Ishikawa (cell line): ENCODE measurements at regions not wholly inside any gene's neighbourhood (a gene's known extent, or its start where the extent isn't known, plus 50 kb on each side); places are given as distances from the start of the nearest gene placed in this dataset.

Source experiments
- CEBPB ChIP-seq: IDR thresholded peaks from 2 replicates; pipeline ENCODE4 v1.6.1; 2012
- EGR1 ChIP-seq: IDR thresholded peaks from 2 replicates; pipeline ENCODE4 v1.6.1; 2012
- FOXM1 ChIP-seq: IDR thresholded peaks from 2 replicates; pipeline ENCODE4 v1.6.1; 2012; ENCODE audit warnings: low read depth, borderline replicate concordance
- NFIC ChIP-seq: IDR thresholded peaks from 2 replicates; pipeline ENCODE4 v1.6.1; 2012
- RAD21 ChIP-seq: IDR thresholded peaks from 2 replicates; pipeline ENCODE4 v1.6.1; 2012; ENCODE audit warnings: low read depth
- REST ChIP-seq: IDR thresholded peaks from 2 replicates; pipeline ENCODE4 v1.6.1; 2012; ENCODE audit warnings: low read depth, mild to moderate bottlenecking
- TCF12 ChIP-seq: IDR thresholded peaks from 2 replicates; pipeline ENCODE4 v1.6.1; 2012; ENCODE audit warnings: low read depth
- TEAD4 ChIP-seq: IDR thresholded peaks from 2 replicates; pipeline ENCODE4 v1.6.1; 2012
- YY1 ChIP-seq: IDR thresholded peaks from 2 replicates; pipeline ENCODE4 v1.6.1; 2012; ENCODE audit warnings: low read depth
- TF ChIP-seq, protein P1 (sequence below): IDR thresholded peaks from 2 replicates; pipeline ENCODE4 v1.6.1; 2012

GRCh38 chr3:6655275-6655674 lies 205.6 kb upstream of the GRM7 start:
- TF ChIP-seq NFIC (no peak), EGR1 (no peak), YY1 (no peak), FOXM1 (no peak), CEBPB (no peak), TEAD4 (no peak), REST (no peak), TCF12 (no peak), RAD21 (no peak)
- TF ChIP-seq, protein P1, sequence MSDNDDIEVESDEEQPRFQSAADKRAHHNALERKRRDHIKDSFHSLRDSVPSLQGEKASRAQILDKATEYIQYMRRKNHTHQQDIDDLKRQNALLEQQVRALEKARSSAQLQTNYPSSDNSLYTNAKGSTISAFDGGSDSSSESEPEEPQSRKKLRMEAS, result no peak
